DND-41 (cell line): ENCODE measurements at regions not wholly inside any gene's neighbourhood (a gene's known extent, or its start where the extent isn't known, plus 50 kb on each side); places are given as distances from the start of the nearest gene placed in this dataset.

Experiments
- ATAC-seq: fragments of 200-7000 bp; cut with Tn5 transposase; 3 replicates; pipeline ENCODE4 v1.9.1; 2021; ENCODE audit warnings: low read depth; ENCODE audit not compliant: insufficient read depth
- DNase-seq: peaks from one replicate; pipeline ENCODE4 v3.0.0-alpha.2; 2020
- H2AFZ ChIP-seq: 2 replicates; pipeline ENCODE4 v1.6.0; 2012; ENCODE audit warnings: low read depth, low read length
- H3K27ac ChIP-seq: 2 replicates; pipeline ENCODE4 v1.5.1; 2012; ENCODE audit warnings: low read length, inconsistent platforms
- H3K27me3 ChIP-seq: fragments of 200-600 bp; sonication (generic); 2 replicates; pipeline ENCODE4 v1.6.0; 2012; ENCODE audit warnings: low read length, mild to moderate bottlenecking, inconsistent platforms; ENCODE audit not compliant: insufficient read depth, poor library complexity
- H3K36me3 ChIP-seq: 2 replicates; pipeline ENCODE4 v1.5.1; 2012; ENCODE audit warnings: low read length, inconsistent platforms; ENCODE audit not compliant: insufficient read depth
- H3K4me1 ChIP-seq: 2 replicates; pipeline ENCODE4 v1.5.1; 2012; ENCODE audit warnings: mild to moderate bottlenecking, low read length; ENCODE audit not compliant: insufficient read depth
- H3K4me2 ChIP-seq: 2 replicates; pipeline ENCODE4 v1.6.0; 2012; ENCODE audit warnings: mild to moderate bottlenecking, moderate library complexity, low read length, inconsistent platforms; ENCODE audit not compliant: insufficient read depth
- H3K4me3 ChIP-seq, 2 experiments: fragments of 200-600 bp in 1 of 2; shearing (Covaris generic) in 1 of 2; 2 replicates each; pipeline ENCODE4 v1.5.1; 2012 to 2016; ENCODE audit warnings: inconsistent platforms in 2 of 2, low read length in 2 of 2, mild to moderate bottlenecking in 2 of 2, low read depth in 1 of 2, moderate library complexity in 1 of 2
- H3K79me2 ChIP-seq: 2 replicates; pipeline ENCODE4 v1.6.0; 2012; ENCODE audit warnings: low read length, inconsistent platforms; ENCODE audit not compliant: insufficient read depth
- H3K9ac ChIP-seq: 2 replicates; pipeline ENCODE4 v1.6.0; 2012; ENCODE audit warnings: low read depth, mild to moderate bottlenecking, inconsistent platforms, low read length, moderate library complexity
- H3K9me3 ChIP-seq: 2 replicates; pipeline ENCODE4 v1.5.1; 2012; ENCODE audit warnings: low read length, moderate library complexity, mild to moderate bottlenecking, inconsistent platforms; ENCODE audit not compliant: insufficient read depth, severe bottlenecking
- H4K20me1 ChIP-seq: 2 replicates; pipeline ENCODE4 v1.6.0; 2012; ENCODE audit warnings: low read length; ENCODE audit not compliant: insufficient read depth
- EZH2 ChIP-seq: IDR thresholded peaks from 3 replicates; pipeline ENCODE4 v1.6.1; 2012; ENCODE audit warnings: borderline replicate concordance, low read depth, mild to moderate bottlenecking, moderate library complexity, low read length, inconsistent platforms; ENCODE audit not compliant: severe bottlenecking
- TF ChIP-seq, protein P1 (sequence below): IDR thresholded peaks from 2 replicates; pipeline ENCODE4 v1.5.1; 2012; ENCODE audit warnings: borderline replicate concordance, low read length, moderate library complexity, mild to moderate bottlenecking; ENCODE audit not compliant: poor library complexity, severe bottlenecking; ENCODE audit errors: extremely low read depth

DNA sequence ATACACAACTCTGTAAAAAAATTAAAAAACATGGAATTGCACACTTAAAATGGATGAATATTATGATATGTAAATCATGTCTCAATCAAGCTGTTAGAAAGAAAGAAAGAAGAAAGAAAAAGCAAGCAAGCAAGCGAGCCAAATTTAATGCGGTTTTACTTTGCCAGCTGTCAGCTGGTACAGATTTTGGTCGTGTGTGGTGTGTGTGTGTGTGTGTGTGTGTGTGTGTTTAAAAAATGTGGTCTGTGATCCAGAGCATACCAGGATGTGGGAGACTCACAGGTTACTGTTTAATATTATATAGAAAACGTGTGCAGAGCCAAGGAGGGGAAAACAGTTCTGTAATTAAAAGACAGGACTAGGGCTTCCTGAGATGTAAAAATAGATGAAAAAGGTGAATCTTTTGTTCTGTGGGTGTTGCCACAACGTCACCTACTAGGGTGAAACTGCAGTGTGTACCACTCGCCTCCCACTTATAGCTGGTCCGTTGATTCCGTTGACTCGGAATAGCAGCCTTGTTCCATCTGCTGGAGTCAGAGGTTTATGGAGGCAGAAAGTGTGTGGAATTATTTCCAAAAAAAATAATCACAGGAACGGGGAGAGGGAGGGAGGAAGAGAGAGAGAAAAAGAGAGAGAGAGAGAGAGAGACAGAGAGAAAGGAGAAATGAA is 197.7 kb downstream of the BCAS1 start:
- TF ChIP-seq, protein P1, sequence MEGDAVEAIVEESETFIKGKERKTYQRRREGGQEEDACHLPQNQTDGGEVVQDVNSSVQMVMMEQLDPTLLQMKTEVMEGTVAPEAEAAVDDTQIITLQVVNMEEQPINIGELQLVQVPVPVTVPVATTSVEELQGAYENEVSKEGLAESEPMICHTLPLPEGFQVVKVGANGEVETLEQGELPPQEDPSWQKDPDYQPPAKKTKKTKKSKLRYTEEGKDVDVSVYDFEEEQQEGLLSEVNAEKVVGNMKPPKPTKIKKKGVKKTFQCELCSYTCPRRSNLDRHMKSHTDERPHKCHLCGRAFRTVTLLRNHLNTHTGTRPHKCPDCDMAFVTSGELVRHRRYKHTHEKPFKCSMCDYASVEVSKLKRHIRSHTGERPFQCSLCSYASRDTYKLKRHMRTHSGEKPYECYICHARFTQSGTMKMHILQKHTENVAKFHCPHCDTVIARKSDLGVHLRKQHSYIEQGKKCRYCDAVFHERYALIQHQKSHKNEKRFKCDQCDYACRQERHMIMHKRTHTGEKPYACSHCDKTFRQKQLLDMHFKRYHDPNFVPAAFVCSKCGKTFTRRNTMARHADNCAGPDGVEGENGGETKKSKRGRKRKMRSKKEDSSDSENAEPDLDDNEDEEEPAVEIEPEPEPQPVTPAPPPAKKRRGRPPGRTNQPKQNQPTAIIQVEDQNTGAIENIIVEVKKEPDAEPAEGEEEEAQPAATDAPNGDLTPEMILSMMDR, result no peak
- TF ChIP-seq EZH2, result no peak
- Histone ChIP-seq H3K9me3 (no peaks in the 10 kb centered on the region), H3K27ac (peak overlapping the region; percentile 87), H3K4me1 (peaks cover 47% of the 10 kb centered on the region), H3K27me3 (no peaks in the 10 kb centered on the region), H4K20me1 (no peaks in the 10 kb centered on the region), H2AFZ (peak overlapping the region; percentile 65), H3K36me3 (no peaks in the 10 kb centered on the region), H3K4me2 (peak overlapping the region; percentile 64), H3K79me2 (no peaks in the 10 kb centered on the region), H3K9ac (peak overlapping the region; percentile 52), H3K4me3 (peak overlapping the region in 1 of 2 experiments; percentile 45; a peak in 2 of 4 replicates)
- ATAC-seq (peak; percentile 79), DNase-seq (peak; percentile 87)

DNA sequence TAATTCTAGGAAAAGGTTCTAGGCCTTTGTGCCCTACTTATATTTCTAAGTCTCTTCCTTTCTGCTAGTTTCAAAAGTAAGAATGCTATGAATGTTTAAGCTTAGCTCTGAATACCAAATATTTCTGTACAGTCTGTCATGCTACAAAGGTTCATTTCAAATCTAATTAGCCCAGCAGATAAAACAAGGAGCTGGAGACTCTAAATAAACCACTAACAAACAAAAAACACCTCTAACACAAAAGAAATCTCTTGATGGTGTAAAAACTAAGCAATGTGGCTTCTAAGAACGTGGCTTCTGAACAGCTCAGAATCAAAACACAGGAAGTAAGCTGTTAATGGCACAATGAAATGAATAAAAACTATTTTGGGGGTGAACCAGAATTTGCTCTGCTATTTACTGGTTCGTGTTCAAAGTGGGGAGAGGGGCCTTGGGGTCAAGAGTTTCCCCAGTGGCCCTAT is 198.3 kb downstream of the BCAS1 start:
- peak overlapping the region; percentile 48 for H2AFZ ChIP-seq
- no peaks in the 10 kb centered on the region for H3K27me3 ChIP-seq
- peak; percentile 23 for DNase-seq
- no peaks in the 10 kb centered on the region for H3K36me3 ChIP-seq
- peaks cover 49% of the 10 kb centered on the region for H3K4me1 ChIP-seq
- peak overlapping the region; percentile 87 for H3K27ac ChIP-seq
- no peak for TF ChIP-seq EZH2
- TF ChIP-seq, protein P1, result no peak
- H3K79me2 ChIP-seq, result no peaks in the 10 kb centered on the region
- peak overlapping the region; percentile 52 for H3K9ac ChIP-seq
- H3K4me2 ChIP-seq, result peak overlapping the region; percentile 64
- peak overlapping the region in 1 of 2 experiments; percentile 45; a peak in 2 of 4 replicates for H3K4me3 ChIP-seq
- H4K20me1 ChIP-seq, result no peaks in the 10 kb centered on the region
- no peaks in the 10 kb centered on the region for H3K9me3 ChIP-seq
- peak; percentile 38 for ATAC-seq

DNA sequence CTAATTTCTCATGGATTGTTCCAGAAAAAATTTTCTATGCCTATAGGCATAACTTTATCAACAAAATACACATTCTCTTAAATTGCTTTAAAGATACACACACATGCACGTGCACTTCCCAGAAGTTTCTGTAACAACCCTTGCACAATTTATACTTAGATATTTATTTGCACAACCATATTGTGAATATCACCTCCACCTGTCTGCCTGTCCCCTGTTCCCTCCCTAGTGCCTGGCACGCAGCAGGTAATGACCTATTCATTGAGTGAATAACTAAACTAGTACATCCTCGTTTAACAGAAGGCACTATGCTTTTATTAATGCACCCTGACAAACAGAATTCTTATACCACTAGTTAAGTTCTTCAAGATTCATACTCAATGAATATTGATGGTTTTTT is 198.9 kb downstream of the BCAS1 start:
- Histone ChIP-seq H3K36me3 (no peaks in the 10 kb centered on the region), H3K4me3 (peak overlapping the region in 1 of 2 experiments; percentile 45; a peak in 2 of 4 replicates), H4K20me1 (no peaks in the 10 kb centered on the region), H3K4me2 (peak overlapping the region; percentile 64), H3K9ac (peak overlapping the region; percentile 52), H3K4me1 (peaks cover 55% of the 10 kb centered on the region), H3K79me2 (no peaks in the 10 kb centered on the region), H3K27me3 (no peaks in the 10 kb centered on the region), H3K9me3 (no peaks in the 10 kb centered on the region), H2AFZ (peak overlapping the region; percentile 48), H3K27ac (peak overlapping the region; percentile 87)
- no peak for ATAC-seq
- TF ChIP-seq, protein P1, result no peak
- no peak for TF ChIP-seq EZH2
- no peak for DNase-seq
